Gastrocnemius medialis (tissue), 4 donors: ENCODE measurements at regions not wholly inside any gene's neighbourhood (a gene's known extent, or its start where the extent isn't known, plus 50 kb on each side); places are given as distances from the start of the nearest gene placed in this dataset.

Source experiments
- ATAC-seq, 2 donors: fragments of 150-250 bp; one replicate each; pipeline ENCODE4 v1.9.1; 2016
- DNase-seq, 2 donors: peaks; one replicate each; pipeline ENCODE4 v3.0.0-alpha.2; 2019
- H3K27ac ChIP-seq, 4 donors: fragments of 200-600 bp; sonication (generic); 1 replicate in 1 of 4; 2 replicates in 3 of 4; pipeline ENCODE4 v1.5.1; 2016 to 2018; ENCODE audit warnings: mild to moderate bottlenecking in 2 of 4, moderate library complexity in 1 of 4
- H3K27me3 ChIP-seq, 3 donors: fragments of 200-600 bp; sonication (generic) in 2 of 3; 1 replicate in 1 of 3; 2 replicates in 2 of 3; pipeline versions ENCODE4 v1.5.1 to v1.6.0; 2016 to 2019; ENCODE audit warnings: mild to moderate bottlenecking in 1 of 3, moderate library complexity in 1 of 3
- H3K36me3 ChIP-seq, 2 donors: fragments of 200-600 bp; sonication (generic) in 1 of 2; one replicate each; pipeline ENCODE4 v1.5.1; 2017 to 2018
- H3K4me1 ChIP-seq, 2 donors: fragments of 200-600 bp; sonication (generic) in 1 of 2; one replicate each; pipeline ENCODE4 v1.5.1; 2016 to 2017; ENCODE audit warnings: mild to moderate bottlenecking in 2 of 2
- H3K4me3 ChIP-seq, 4 donors: fragments of 200-600 bp; sonication (generic) in 3 of 4; 1 replicate in 1 of 4; 2 replicates in 3 of 4; pipeline ENCODE4 v1.5.1; 2016 to 2019; ENCODE audit warnings: mild to moderate bottlenecking in 2 of 4
- H3K9me3 ChIP-seq, 3 donors: fragments of 200-600 bp; sonication (generic) in 2 of 3; 1 replicate in 1 of 3; 2 replicates in 2 of 3; pipeline ENCODE4 v1.5.1; 2016 to 2019
- CTCF ChIP-seq, 5 experiments: fragments of 450-650 bp in 3 of 5; fragments of 200-600 bp in 2 of 5; sonication (generic) in 2 of 5; IDR thresholded peaks in 4 of 5; conservative IDR thresholded peaks in 1 of 5; 1 replicate in 4 of 5; 2 replicates in 1 of 5; pipeline ENCODE4 v1.5.1; 2016 to 2019; ENCODE audit warnings: antibody characterized with exemption in 5 of 5, mild to moderate bottlenecking in 3 of 5, moderate library complexity in 3 of 5
- POLR2A ChIP-seq, 2 donors: fragments of 450-650 bp; IDR thresholded peaks; one replicate each; pipeline ENCODE4 v1.6.1; 2017; ENCODE audit warnings: antibody characterized with exemption in 2 of 2, mild to moderate bottlenecking in 2 of 2, moderate library complexity in 2 of 2
- in situ Hi-C, 4 donors: fragments of 200-750 bp; cut with MboI; loops; one replicate each; pipeline versions ENCODE4 v1.15.0 to v1.8.0; 2017; ENCODE audit warnings: low sequenced_read_pairs in 4 of 4
- intact Hi-C: fragments of 100-400 bp; cut with DNase I; formaldehyde crosslinking; loops from one replicate; pipeline ENCODE4 v1.15.1; 2023; ENCODE audit warnings: low total_unique reads

GRCh38 chr1:17958704-17959103 is 148.9 kb upstream of the IGSF21 start:
- TF ChIP-seq POLR2A (IDR thresholded peaks at IDR 0.05) (no peak), CTCF (IDR thresholded peaks at IDR 0.05 in 4 of 5, conservative IDR thresholded peaks at IDR 0.05 in 1 of 5) (no peak)
- ATAC-seq (no peak), DNase-seq (no peak)
- H3K36me3 ChIP-seq = no peaks in the 10 kb centered on the region
- no peak overlapping the region for H3K27ac ChIP-seq
- H3K27me3 ChIP-seq = peaks cover 0 to 20% (median 7%) of the 10 kb centered on the region in 3 donors
- intact Hi-C loops (no loop called here), in situ Hi-C loops (no loop called here)
- H3K4me3 ChIP-seq = no peak overlapping the region
- H3K9me3 ChIP-seq = no peaks in the 10 kb centered on the region
- H3K4me1 ChIP-seq = no peaks in the 10 kb centered on the region

GRCh38 chr1:17963513-17963912 is 144.1 kb upstream of the IGSF21 start:
- in situ Hi-C loops = no loop called here
- intact Hi-C loops = no loop called here
- peaks cover 0 to 10% (median 0%) of the 10 kb centered on the region in 3 donors for H3K27me3 ChIP-seq

GRCh38 chr1:17965515-17966100 is 142.0 kb upstream of the IGSF21 start:
- TF ChIP-seq CTCF (IDR thresholded peaks at IDR 0.05 in 4 of 5, conservative IDR thresholded peaks at IDR 0.05 in 1 of 5) (no peak), POLR2A (IDR thresholded peaks at IDR 0.05) (no peak)
- ATAC-seq (no peak), DNase-seq (no peak)
- no peaks in the 10 kb centered on the region for H3K36me3 ChIP-seq
- intact Hi-C loops (no loop called here), in situ Hi-C loops (no loop called here)
- H3K4me3 ChIP-seq = no peak overlapping the region
- H3K27me3 ChIP-seq = peaks cover 0 to 5% (median 0%) of the 10 kb centered on the region in 3 donors
- H3K9me3 ChIP-seq = no peaks in the 10 kb centered on the region
- H3K27ac ChIP-seq = no peak overlapping the region
- H3K4me1 ChIP-seq = no peaks in the 10 kb centered on the region

More at GRCh38 chr1:17963513-17963912, 144.1 kb upstream of the IGSF21 start:
- H3K9me3 ChIP-seq = no peaks in the 10 kb centered on the region
- TF ChIP-seq CTCF (IDR thresholded peaks at IDR 0.05 in 4 of 5, conservative IDR thresholded peaks at IDR 0.05 in 1 of 5) (no peak), POLR2A (IDR thresholded peaks at IDR 0.05) (no peak)
- H3K27ac ChIP-seq = no peak overlapping the region
- no peak overlapping the region for H3K4me3 ChIP-seq
- DNase-seq (no peak), ATAC-seq (no peak)
- H3K4me1 ChIP-seq = no peaks in the 10 kb centered on the region
- no peaks in the 10 kb centered on the region for H3K36me3 ChIP-seq

GRCh38 chr1:17966341-17966740 is 141.3 kb upstream of the IGSF21 start:
- no peaks in the 10 kb centered on the region for H3K36me3 ChIP-seq
- in situ Hi-C loops (no loop called here), intact Hi-C loops (no loop called here)
- no peaks in the 10 kb centered on the region for H3K4me1 ChIP-seq
- DNase-seq (no peak), ATAC-seq (no peak)
- H3K4me3 ChIP-seq = no peak overlapping the region
- H3K27me3 ChIP-seq = peaks cover 0 to 1% (median 0%) of the 10 kb centered on the region in 3 donors
- no peak overlapping the region for H3K27ac ChIP-seq
- TF ChIP-seq CTCF (IDR thresholded peaks at IDR 0.05 in 4 of 5, conservative IDR thresholded peaks at IDR 0.05 in 1 of 5) (no peak), POLR2A (IDR thresholded peaks at IDR 0.05) (no peak)
- H3K9me3 ChIP-seq = no peaks in the 10 kb centered on the region
